PFSK-1 (cell line): ENCODE measurements at regions not wholly inside any gene's neighbourhood (a gene's known extent, or its start where the extent isn't known, plus 50 kb on each side); places are given as distances from the start of the nearest gene placed in this dataset.

ENCODE experiments used
- SIN3A ChIP-seq: IDR thresholded peaks from 2 replicates; pipeline ENCODE4 v1.6.1; 2012; ENCODE audit warnings: mild to moderate bottlenecking, low read length, moderate library complexity, borderline replicate concordance; ENCODE audit not compliant: insufficient read depth
- TAF1 ChIP-seq: IDR thresholded peaks from 2 replicates; pipeline ENCODE4 v1.6.1; 2012; ENCODE audit warnings: low read length, control low read depth, borderline replicate concordance; ENCODE audit not compliant: insufficient read depth
- TF ChIP-seq, protein P1 (sequence below), 2 experiments: IDR thresholded peaks; 2 replicates each; pipeline versions ENCODE4 v1.6.1 to v1.8.0; 2011 to 2012; ENCODE audit warnings: low read depth in 2 of 2, low read length in 2 of 2, control low read depth in 1 of 2, inconsistent platforms in 1 of 2, mild to moderate bottlenecking in 1 of 2, moderate library complexity in 1 of 2; ENCODE audit not compliant: insufficient read depth in 1 of 2

DNA sequence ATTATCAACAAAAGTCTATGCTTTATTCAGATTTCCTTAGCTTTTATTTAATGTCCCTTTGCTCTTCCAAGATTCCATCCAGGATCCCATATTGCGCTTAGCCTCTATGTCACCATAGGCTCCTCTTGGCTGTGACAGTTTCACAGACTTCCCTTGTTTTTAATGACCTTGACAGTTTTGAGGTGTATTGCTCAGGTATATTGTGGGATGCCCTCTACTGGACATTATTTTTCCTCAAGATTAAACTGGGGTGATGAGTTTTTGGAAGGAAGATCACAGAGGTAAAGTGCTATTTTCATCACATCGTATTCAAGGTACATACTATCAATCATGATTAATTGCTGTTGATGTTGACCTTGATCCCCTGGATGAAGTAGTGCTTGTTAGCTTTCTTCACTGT is 99.1 kb upstream of the SMAD3 start:
- TF ChIP-seq, protein P1, sequence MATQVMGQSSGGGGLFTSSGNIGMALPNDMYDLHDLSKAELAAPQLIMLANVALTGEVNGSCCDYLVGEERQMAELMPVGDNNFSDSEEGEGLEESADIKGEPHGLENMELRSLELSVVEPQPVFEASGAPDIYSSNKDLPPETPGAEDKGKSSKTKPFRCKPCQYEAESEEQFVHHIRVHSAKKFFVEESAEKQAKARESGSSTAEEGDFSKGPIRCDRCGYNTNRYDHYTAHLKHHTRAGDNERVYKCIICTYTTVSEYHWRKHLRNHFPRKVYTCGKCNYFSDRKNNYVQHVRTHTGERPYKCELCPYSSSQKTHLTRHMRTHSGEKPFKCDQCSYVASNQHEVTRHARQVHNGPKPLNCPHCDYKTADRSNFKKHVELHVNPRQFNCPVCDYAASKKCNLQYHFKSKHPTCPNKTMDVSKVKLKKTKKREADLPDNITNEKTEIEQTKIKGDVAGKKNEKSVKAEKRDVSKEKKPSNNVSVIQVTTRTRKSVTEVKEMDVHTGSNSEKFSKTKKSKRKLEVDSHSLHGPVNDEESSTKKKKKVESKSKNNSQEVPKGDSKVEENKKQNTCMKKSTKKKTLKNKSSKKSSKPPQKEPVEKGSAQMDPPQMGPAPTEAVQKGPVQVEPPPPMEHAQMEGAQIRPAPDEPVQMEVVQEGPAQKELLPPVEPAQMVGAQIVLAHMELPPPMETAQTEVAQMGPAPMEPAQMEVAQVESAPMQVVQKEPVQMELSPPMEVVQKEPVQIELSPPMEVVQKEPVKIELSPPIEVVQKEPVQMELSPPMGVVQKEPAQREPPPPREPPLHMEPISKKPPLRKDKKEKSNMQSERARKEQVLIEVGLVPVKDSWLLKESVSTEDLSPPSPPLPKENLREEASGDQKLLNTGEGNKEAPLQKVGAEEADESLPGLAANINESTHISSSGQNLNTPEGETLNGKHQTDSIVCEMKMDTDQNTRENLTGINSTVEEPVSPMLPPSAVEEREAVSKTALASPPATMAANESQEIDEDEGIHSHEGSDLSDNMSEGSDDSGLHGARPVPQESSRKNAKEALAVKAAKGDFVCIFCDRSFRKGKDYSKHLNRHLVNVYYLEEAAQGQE (IDR thresholded peaks at IDR 0.05; ENCODE audit: insufficient read depth in 1 of 2, low read depth in 2 of 2, low read length in 2 of 2), result no peak
- TF ChIP-seq SIN3A (no peak), TAF1 (no peak)
